ENCODE measurements at regions not wholly inside any gene's neighbourhood (a gene's known extent, or its start where the extent isn't known, plus 50 kb on each side); places are given as distances from the start of the nearest gene placed in this dataset.

GRCh38 chr18:56173542-56174220 is 464.7 kb downstream of the TXNL1 start:
- no peaks in the 10 kb centered on the region for H3K27me3 Mint-ChIP-seq

GRCh38 chr18:56172527-56172926 is 465.9 kb downstream of the TXNL1 start:
- no peak for DNase-seq
- Mint-ChIP-seq H3K27ac (no peak overlapping the region), H3K4me1 (no peaks in the 10 kb centered on the region), H3K36me3 (ENCODE audit: low read depth) (peaks cover 2% of the 10 kb centered on the region), H3K4me3 (no peak overlapping the region), H3K27me3 (no peaks in the 10 kb centered on the region), H3K9me3 (peaks cover 10% of the 10 kb centered on the region)
- no peak for TF ChIP-seq CTCF (IDR thresholded peaks at IDR 0.05)
- ChIA-PET POLR2A (no interaction called here), CTCF (no interaction called here)
- intact Hi-C loops (cut with micrococcal nuclease) = no loop called here
- ATAC-seq (ENCODE audit: low read depth) = no peak

More at GRCh38 chr18:56173542-56174220, 464.7 kb downstream of the TXNL1 start:
- intact Hi-C loops (cut with micrococcal nuclease) = no loop called here
- CTCF ChIA-PET = no interaction called here
- peaks cover 2% of the 10 kb centered on the region for H3K36me3 Mint-ChIP-seq (ENCODE audit: low read depth)
- H3K27ac Mint-ChIP-seq = no peak overlapping the region
- H3K4me1 Mint-ChIP-seq = no peaks in the 10 kb centered on the region
- no peak for TF ChIP-seq CTCF (IDR thresholded peaks at IDR 0.05)
- ATAC-seq (ENCODE audit: low read depth) (no peak), DNase-seq (no peak)
- H3K9me3 Mint-ChIP-seq = peaks cover 10% of the 10 kb centered on the region
- no peak overlapping the region for H3K4me3 Mint-ChIP-seq
- POLR2A ChIA-PET = no interaction called here

- no peak overlapping the region for H3K4me3 Mint-ChIP-seq
- ATAC-seq (ENCODE audit: low read depth) = no peak
These were observed 466.5 kb downstream of the TXNL1 start for GRCh38 chr18:56171848-56172247.

GRCh38 chr18:56168049-56168781 is 470.2 kb downstream of the TXNL1 start:
- Mint-ChIP-seq H3K36me3 (ENCODE audit: low read depth) (peaks cover 2% of the 10 kb centered on the region), H3K27me3 (no peaks in the 10 kb centered on the region), H3K9me3 (peaks cover 10% of the 10 kb centered on the region), H3K27ac (no peak overlapping the region), H3K4me1 (no peaks in the 10 kb centered on the region), H3K4me3 (no peak overlapping the region)
- no peak for TF ChIP-seq CTCF (IDR thresholded peaks at IDR 0.05)
- ATAC-seq (ENCODE audit: low read depth) (no peak), DNase-seq (no peak)
- CTCF ChIA-PET = no interaction called here
- POLR2A ChIA-PET = no interaction called here
- intact Hi-C loops (cut with micrococcal nuclease) = no loop called here

More at GRCh38 chr18:56171848-56172247, 466.5 kb downstream of the TXNL1 start:
- CTCF ChIA-PET = no interaction called here
- intact Hi-C loops (cut with micrococcal nuclease) = no loop called here
- no peak for TF ChIP-seq CTCF (IDR thresholded peaks at IDR 0.05)
- no peaks in the 10 kb centered on the region for H3K27me3 Mint-ChIP-seq
- H3K4me1 Mint-ChIP-seq = no peaks in the 10 kb centered on the region
- peaks cover 10% of the 10 kb centered on the region for H3K9me3 Mint-ChIP-seq
- peaks cover 2% of the 10 kb centered on the region for H3K36me3 Mint-ChIP-seq (ENCODE audit: low read depth)
- DNase-seq = no peak
- POLR2A ChIA-PET = no interaction called here
- no peak overlapping the region for H3K27ac Mint-ChIP-seq

- TF ChIP-seq CTCF (IDR thresholded peaks at IDR 0.05) = no peak
- POLR2A ChIA-PET = no interaction called here
- Mint-ChIP-seq H3K4me3 (no peak overlapping the region), H3K36me3 (ENCODE audit: low read depth) (peaks cover 2% of the 10 kb centered on the region), H3K9me3 (peaks cover 10% of the 10 kb centered on the region), H3K4me1 (no peaks in the 10 kb centered on the region), H3K27ac (no peak overlapping the region), H3K27me3 (no peaks in the 10 kb centered on the region)
- no peak for ATAC-seq (ENCODE audit: low read depth)
- no peak for DNase-seq
- CTCF ChIA-PET = no interaction called here
- intact Hi-C loops (cut with micrococcal nuclease) = no loop called here
These were observed 471.0 kb downstream of the TXNL1 start for GRCh38 chr18:56167366-56167765.

Measured in activated B cell treated with CpG ODN at 0.5 μM for 24 hours (primary cell).